Fibroblast of the aortic adventitia (primary cell): ENCODE measurements at regions not wholly inside any gene's neighbourhood (a gene's known extent, or its start where the extent isn't known, plus 50 kb on each side); places are given as distances from the start of the nearest gene placed in this dataset.

Source experiments
- DNase-seq: peaks from one replicate; pipeline ENCODE4 v3.0.0-alpha.2; 2010; ENCODE audit warnings: low read depth
- H3K4me3 ChIP-seq: 2 replicates; pipeline ENCODE4 v1.5.1; 2011; ENCODE audit warnings: low read depth, mild to moderate bottlenecking, control low read depth, low read length, moderate library complexity
- CTCF ChIP-seq: IDR thresholded peaks from 2 replicates; pipeline ENCODE4 v1.5.1; 2011; ENCODE audit warnings: mild to moderate bottlenecking, low read length, control low read depth, inconsistent platforms; ENCODE audit not compliant: insufficient read depth

GRCh38 chr9:100879884-100880283 is 148.6 kb upstream of the PLPPR1 start:
- DNase-seq, result no peak
- TF ChIP-seq CTCF, result no peak
- no peak overlapping the region for H3K4me3 ChIP-seq

GRCh38 chr9:100880284-100880683 is 148.2 kb upstream of the PLPPR1 start:
- DNase-seq, result no peak
- H3K4me3 ChIP-seq, result no peak overlapping the region
- TF ChIP-seq CTCF, result no peak

- no peak for DNase-seq
- no peak for TF ChIP-seq CTCF
- H3K4me3 ChIP-seq, result no peak overlapping the region
These were observed 144.0 kb upstream of the PLPPR1 start for GRCh38 chr9:100884518-100884917.

- TF ChIP-seq CTCF, result no peak
- H3K4me3 ChIP-seq, result no peak overlapping the region
These were observed 138.2 kb upstream of the PLPPR1 start for GRCh38 chr9:100890321-100890720.

GRCh38 chr9:100911273-100911672 is 117.3 kb upstream of the PLPPR1 start:
- TF ChIP-seq CTCF, result no peak
- no peak for DNase-seq
- H3K4me3 ChIP-seq, result no peak overlapping the region

More at GRCh38 chr9:100890321-100890720, 138.2 kb upstream of the PLPPR1 start:
- DNase-seq, result no peak

GRCh38 chr9:100913257-100913656 is 115.3 kb upstream of the PLPPR1 start:
- no peak for DNase-seq
- no peak for TF ChIP-seq CTCF

GRCh38 chr9:100914266-100914665 is 114.3 kb upstream of the PLPPR1 start:
- no peak overlapping the region for H3K4me3 ChIP-seq
- TF ChIP-seq CTCF, result no peak
- DNase-seq, result no peak

More at GRCh38 chr9:100913257-100913656, 115.3 kb upstream of the PLPPR1 start:
- no peak overlapping the region for H3K4me3 ChIP-seq
